GM18868 (cell line): ENCODE measurements at regions not wholly inside any gene's neighbourhood (a gene's known extent, or its start where the extent isn't known, plus 50 kb on each side); places are given as distances from the start of the nearest gene placed in this dataset.

ENCODE experiments used
- ATAC-seq: cut with Tn5 transposase; IDR thresholded peaks from one replicate; pipeline ENCODE4 v1.9.1; 2021; ENCODE audit warnings: mild to moderate bottlenecking, moderate library complexity; ENCODE audit not compliant: unreplicated experiment

- ATAC-seq: no peak
Observed at GRCh38 chr2:157046396-157046795, 211.1 kb upstream of the GALNT5 start.

GRCh38 chr2:157052685-157053224, 204.8 kb upstream of the GALNT5 start:
- no peak for ATAC-seq

GRCh38 chr2:157053876-157054275, 203.6 kb upstream of the GALNT5 start:
- no peak for ATAC-seq

- ATAC-seq: no peak
Observed at GRCh38 chr2:157055660-157056199, 201.8 kb upstream of the GALNT5 start.

- ATAC-seq: no peak
Observed at GRCh38 chr2:157056200-157056676, 201.3 kb upstream of the GALNT5 start.

GRCh38 chr2:157058161-157058560, 199.3 kb upstream of the GALNT5 start:
- no peak for ATAC-seq

- ATAC-seq: no peak
Observed at GRCh38 chr2:157059036-157059435, 198.5 kb upstream of the GALNT5 start.

- ATAC-seq: peak; percentile 94
Observed at GRCh38 chr2:157061799-157062198, 195.7 kb upstream of the GALNT5 start.

- ATAC-seq: no peak
Observed at GRCh38 chr2:157067562-157067961, 189.9 kb upstream of the GALNT5 start.

- ATAC-seq: no peak
Observed at GRCh38 chr2:157068237-157068636, 189.3 kb upstream of the GALNT5 start.

- ATAC-seq: no peak
Observed at GRCh38 chr2:157075924-157076323, 181.6 kb upstream of the GALNT5 start.

GRCh38 chr2:157076526-157077161, 180.9 kb upstream of the GALNT5 start:
- ATAC-seq: peak; percentile 49

GRCh38 chr2:157077753-157078350, 179.7 kb upstream of the GALNT5 start:
- no peak for ATAC-seq

GRCh38 chr2:157082950-157083349, 174.6 kb upstream of the GALNT5 start:
- ATAC-seq: no peak

GRCh38 chr2:157085522-157085921, 172.0 kb upstream of the GALNT5 start:
- no peak for ATAC-seq

- no peak for ATAC-seq
Observed at GRCh38 chr2:157087373-157088002, 170.0 kb upstream of the GALNT5 start.

- no peak for ATAC-seq
Observed at GRCh38 chr2:157093666-157094065, 163.8 kb upstream of the GALNT5 start.

GRCh38 chr2:157105372-157105771, 152.1 kb upstream of the GALNT5 start:
- no peak for ATAC-seq

GRCh38 chr2:157106950-157107349, 150.6 kb upstream of the GALNT5 start:
- ATAC-seq: no peak

- ATAC-seq: no peak
Observed at GRCh38 chr2:157107460-157107859, 150.0 kb upstream of the GALNT5 start.

- ATAC-seq: no peak
Observed at GRCh38 chr2:157107877-157108276, 149.6 kb upstream of the GALNT5 start.

- no peak for ATAC-seq
Observed at GRCh38 chr2:157122776-157123175, 134.7 kb upstream of the GALNT5 start.
